ENCODE measurements at regions not wholly inside any gene's neighbourhood (a gene's known extent, or its start where the extent isn't known, plus 50 kb on each side); places are given as distances from the start of the nearest gene placed in this dataset.

- no peaks in the 10 kb centered on the region for H3K4me1 ChIP-seq (ENCODE audit: control insufficient read depth in 1 of 2, low read depth in 2 of 2)
- TF ChIP-seq, protein P1, sequence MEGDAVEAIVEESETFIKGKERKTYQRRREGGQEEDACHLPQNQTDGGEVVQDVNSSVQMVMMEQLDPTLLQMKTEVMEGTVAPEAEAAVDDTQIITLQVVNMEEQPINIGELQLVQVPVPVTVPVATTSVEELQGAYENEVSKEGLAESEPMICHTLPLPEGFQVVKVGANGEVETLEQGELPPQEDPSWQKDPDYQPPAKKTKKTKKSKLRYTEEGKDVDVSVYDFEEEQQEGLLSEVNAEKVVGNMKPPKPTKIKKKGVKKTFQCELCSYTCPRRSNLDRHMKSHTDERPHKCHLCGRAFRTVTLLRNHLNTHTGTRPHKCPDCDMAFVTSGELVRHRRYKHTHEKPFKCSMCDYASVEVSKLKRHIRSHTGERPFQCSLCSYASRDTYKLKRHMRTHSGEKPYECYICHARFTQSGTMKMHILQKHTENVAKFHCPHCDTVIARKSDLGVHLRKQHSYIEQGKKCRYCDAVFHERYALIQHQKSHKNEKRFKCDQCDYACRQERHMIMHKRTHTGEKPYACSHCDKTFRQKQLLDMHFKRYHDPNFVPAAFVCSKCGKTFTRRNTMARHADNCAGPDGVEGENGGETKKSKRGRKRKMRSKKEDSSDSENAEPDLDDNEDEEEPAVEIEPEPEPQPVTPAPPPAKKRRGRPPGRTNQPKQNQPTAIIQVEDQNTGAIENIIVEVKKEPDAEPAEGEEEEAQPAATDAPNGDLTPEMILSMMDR (IDR thresholded peaks at IDR 0.05) = no peak
- ATAC-seq (ENCODE audit: insufficient number of reproducible peaks, low FRiP score, low read depth) = no peak
- no peak overlapping the region for H3K27ac ChIP-seq
- no peaks in the 10 kb centered on the region for H3K36me3 ChIP-seq
- no peak overlapping the region for H3K4me3 ChIP-seq
- no peaks in the 10 kb centered on the region for H3K9me3 ChIP-seq
- no peak for DNase-seq (ENCODE audit: low spot score)
- no peaks in the 10 kb centered on the region for H3K27me3 ChIP-seq (replicated peaks; ENCODE audit: insufficient read depth)
Measured at GRCh38 chr11:130995266-130995665, 79.0 kb upstream of the SNX19 start.

DNA sequence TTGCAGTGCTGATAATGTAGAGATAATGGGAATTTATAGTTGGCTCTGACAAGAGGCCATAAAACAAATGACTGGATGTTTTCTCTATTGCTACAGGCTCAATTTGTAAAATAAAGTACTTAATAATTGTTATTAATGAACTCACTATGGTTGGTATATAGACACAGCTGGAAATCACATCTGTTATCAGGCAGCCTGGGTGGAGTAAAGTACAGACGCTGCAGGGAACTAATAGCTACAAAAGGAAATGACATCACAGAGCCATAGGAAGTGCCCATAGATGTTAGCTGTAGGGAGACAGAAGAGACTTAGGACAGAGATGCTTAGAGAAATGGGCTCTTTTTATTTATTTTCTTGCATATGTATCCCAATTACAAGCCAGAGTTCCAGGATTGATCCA is 81.0 kb upstream of the SNX19 start:
- Histone ChIP-seq H3K9me3 (no peaks in the 10 kb centered on the region), H3K4me1 (ENCODE audit: control insufficient read depth in 1 of 2, low read depth in 2 of 2) (no peaks in the 10 kb centered on the region), H3K27ac (no peak overlapping the region), H3K27me3 (replicated peaks; ENCODE audit: insufficient read depth) (no peaks in the 10 kb centered on the region), H3K4me3 (no peak overlapping the region), H3K36me3 (no peaks in the 10 kb centered on the region)
- DNase-seq (ENCODE audit: low spot score) (no peak), ATAC-seq (ENCODE audit: insufficient number of reproducible peaks, low FRiP score, low read depth) (no peak)
- TF ChIP-seq, protein P1 (IDR thresholded peaks at IDR 0.05) = no peak

- no peak overlapping the region for H3K27ac ChIP-seq
- no peaks in the 10 kb centered on the region for H3K9me3 ChIP-seq
- no peak for DNase-seq (ENCODE audit: low spot score)
- ATAC-seq (ENCODE audit: insufficient number of reproducible peaks, low FRiP score, low read depth) = no peak
- H3K27me3 ChIP-seq (replicated peaks; ENCODE audit: insufficient read depth) = no peaks in the 10 kb centered on the region
- no peak overlapping the region for H3K4me3 ChIP-seq
- no peaks in the 10 kb centered on the region for H3K36me3 ChIP-seq
- TF ChIP-seq, protein P1 (IDR thresholded peaks at IDR 0.05) = no peak
- H3K4me1 ChIP-seq (ENCODE audit: control insufficient read depth in 1 of 2, low read depth in 2 of 2) = no peaks in the 10 kb centered on the region
Measured at GRCh38 chr11:130999086-130999485, 82.8 kb upstream of the SNX19 start.

DNA sequence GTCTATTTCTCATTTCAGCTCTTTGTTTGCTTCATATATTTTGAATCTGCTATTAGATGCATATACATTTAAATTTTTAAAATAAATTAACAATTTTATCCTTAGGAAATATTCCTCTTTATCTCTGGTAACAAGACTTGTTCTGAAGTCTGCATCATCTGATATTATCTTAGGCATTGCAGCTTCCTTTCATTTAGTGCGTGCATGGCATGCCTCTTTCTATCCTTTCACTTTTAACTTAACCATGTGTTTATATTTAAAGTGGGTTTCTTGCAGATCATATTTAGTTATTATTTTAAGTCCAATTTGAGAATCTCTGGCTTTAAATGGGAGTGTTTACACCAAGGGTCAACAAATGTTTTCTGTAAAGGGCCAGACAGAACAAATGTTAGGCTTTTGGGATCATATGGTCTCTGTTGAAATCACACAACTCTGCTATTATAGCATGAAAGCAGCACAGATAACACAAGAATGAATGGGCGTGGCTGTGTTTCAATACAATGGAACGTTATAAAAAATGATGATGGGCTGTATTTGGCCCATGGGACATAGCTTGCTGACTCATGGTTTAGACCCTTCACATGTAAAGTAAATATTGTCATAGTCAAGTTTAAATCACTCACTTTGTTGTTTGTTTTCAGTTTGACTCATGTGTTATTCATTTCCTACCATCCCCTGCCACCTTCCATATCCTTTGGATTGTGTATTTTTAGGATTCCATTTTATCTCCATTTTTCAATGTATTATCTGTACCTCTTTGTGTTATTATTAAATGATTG is 83.9 kb upstream of the SNX19 start:
- no peak for DNase-seq (ENCODE audit: low spot score)
- no peaks in the 10 kb centered on the region for H3K4me1 ChIP-seq (ENCODE audit: control insufficient read depth in 1 of 2, low read depth in 2 of 2)
- no peak overlapping the region for H3K27ac ChIP-seq
- no peak overlapping the region for H3K4me3 ChIP-seq
- H3K27me3 ChIP-seq (replicated peaks; ENCODE audit: insufficient read depth) = no peaks in the 10 kb centered on the region
- no peak for ATAC-seq (ENCODE audit: insufficient number of reproducible peaks, low FRiP score, low read depth)
- TF ChIP-seq, protein P1 (IDR thresholded peaks at IDR 0.05) = no peak
- H3K36me3 ChIP-seq = no peaks in the 10 kb centered on the region
- no peaks in the 10 kb centered on the region for H3K9me3 ChIP-seq

DNA sequence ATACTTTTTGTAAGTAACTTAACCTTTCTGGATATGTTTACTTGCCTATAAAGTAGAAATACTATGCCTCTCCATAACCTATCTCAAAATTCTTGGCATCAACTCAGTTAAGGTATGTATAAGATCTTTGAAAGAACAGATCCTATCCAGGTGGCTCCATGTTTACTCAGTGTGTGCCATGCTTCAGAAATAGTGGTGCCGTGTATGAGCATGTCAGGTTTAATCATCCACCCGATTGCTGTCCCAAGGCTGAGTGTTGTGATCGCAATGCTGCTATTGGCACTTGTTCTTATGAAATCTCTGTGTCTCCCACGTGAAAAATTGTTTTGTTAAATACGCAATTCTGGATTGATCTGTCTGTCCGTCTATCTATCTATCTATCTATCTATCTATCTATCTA is 85.9 kb upstream of the SNX19 start:
- DNase-seq (ENCODE audit: low spot score) = no peak
- Histone ChIP-seq H3K9me3 (no peaks in the 10 kb centered on the region), H3K4me3 (no peak overlapping the region), H3K4me1 (ENCODE audit: control insufficient read depth in 1 of 2, low read depth in 2 of 2) (no peaks in the 10 kb centered on the region), H3K27me3 (replicated peaks; ENCODE audit: insufficient read depth) (no peaks in the 10 kb centered on the region), H3K27ac (no peak overlapping the region), H3K36me3 (no peaks in the 10 kb centered on the region)
- no peak for ATAC-seq (ENCODE audit: insufficient number of reproducible peaks, low FRiP score, low read depth)
- TF ChIP-seq, protein P1 (IDR thresholded peaks at IDR 0.05) = no peak
